ENCODE measurements at regions not wholly inside any gene's neighbourhood (a gene's known extent, or its start where the extent isn't known, plus 50 kb on each side); places are given as distances from the start of the nearest gene placed in this dataset.

DNA sequence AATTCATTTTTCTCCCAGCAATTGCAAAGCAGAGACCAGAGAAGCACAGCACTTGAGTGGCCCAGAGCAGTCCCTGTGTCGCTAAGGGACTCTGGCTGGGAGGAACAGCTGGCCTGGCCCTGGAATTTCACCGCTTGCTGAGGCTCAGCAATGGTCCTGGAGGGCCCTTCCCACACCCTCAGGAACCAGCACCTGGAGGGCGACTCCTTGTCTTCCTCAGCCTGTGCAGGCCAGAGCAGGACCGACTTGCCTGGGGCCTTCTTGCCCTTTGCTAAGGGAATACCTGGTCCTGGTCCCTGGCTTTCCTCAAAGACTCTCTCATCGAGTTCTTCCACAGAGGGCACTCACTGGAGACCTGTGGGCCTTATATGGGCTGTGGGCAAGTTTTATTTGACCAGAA, 294.6 kb downstream of the RPLP1 start:
- no peak for DNase-seq

DNA sequence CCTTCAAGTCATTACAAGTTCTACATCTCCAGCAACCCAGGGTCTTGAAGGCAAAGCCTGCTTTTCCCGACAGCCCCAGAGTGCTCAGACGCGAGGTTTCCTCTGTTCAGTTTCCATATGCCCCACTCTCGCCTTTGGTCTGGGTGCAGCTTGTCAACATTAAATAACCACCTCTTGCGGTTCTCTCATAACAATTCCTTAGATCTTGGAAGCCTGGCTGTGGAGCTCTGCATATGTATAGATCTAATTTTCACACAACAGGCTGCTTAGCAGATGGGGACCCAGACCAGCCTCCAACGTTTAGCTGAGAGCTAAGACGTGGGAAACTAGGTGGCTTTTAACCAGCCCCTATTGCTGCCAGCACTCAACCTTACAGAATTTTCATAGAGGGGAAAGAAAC, 295.5 kb downstream of the RPLP1 start:
- no peak for DNase-seq

DNA sequence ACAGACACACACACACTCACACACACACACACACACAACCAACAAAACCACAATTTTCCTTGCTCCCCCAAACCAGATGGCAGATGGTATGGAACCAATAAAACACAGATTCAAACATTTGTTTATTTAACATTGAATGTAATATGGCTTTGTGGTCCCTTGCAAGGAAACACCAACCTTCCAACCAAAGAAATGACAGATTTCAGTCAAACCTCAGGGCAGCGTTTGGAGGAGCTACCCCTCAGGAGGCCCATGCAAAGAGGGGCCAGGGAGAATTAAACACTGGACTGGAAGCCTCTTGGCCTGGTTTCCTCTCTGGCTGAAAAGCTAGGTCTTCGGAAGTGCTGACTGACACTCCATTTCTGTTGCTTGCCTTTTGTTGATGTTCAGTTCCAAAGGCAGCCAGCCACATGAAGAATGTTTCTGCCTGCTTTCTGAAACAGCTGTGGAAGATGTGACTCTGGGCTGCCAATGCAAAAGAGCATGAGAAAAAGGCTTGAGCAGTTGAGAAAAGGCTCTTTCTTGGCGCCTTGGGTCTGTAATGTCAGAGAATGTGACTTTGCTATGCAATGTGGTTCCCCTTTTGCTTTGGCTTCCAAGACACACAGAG, 296.1 kb downstream of the RPLP1 start:
- DNase-seq, result no peak

DNA sequence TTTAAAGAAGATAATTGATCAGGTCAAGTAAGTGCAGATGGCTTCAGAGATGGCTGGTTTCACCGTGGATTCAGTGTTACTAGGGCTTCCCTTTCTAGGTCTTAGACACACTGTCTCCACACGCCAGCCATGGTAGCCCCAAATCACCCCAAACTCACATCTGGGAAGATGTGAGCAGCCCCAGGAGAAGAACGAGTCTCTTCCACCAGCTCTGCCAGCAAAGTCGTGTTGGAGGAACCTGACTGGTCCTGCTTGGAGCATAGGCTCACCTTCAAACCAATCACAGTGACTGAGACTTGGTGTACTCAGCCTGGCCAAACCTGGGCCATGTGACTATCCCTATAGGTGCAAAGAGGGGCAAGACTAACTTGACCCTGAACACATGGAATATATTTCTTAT, 296.7 kb downstream of the RPLP1 start:
- no peak for DNase-seq

DNA sequence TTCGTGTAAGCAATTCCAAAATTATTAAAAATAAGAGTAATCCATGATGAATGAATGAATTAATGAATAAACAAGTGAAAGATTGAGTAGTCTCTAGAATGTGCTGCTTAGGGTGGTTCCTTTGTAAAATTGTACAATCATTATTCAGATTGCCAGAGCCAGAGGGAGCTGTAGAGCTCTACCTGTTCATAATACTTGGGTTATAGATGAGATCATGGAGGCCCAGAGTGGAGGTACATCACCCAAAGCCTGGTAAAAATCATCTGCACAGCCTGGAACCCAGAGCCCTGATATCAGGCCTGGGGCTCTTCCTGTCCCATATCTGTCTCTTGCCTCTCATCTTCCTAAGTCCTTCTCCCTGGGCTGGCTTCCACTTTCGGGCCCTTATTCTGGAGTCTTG, 297.2 kb downstream of the RPLP1 start:
- DNase-seq, result peak; percentile 29

GRCh38 chr15:69750253-69750652, 297.6 kb downstream of the RPLP1 start:
- DNase-seq, result no peak

- no peak for DNase-seq
Measured at GRCh38 chr15:69751147-69751546, 298.5 kb downstream of the RPLP1 start.

- no peak for DNase-seq
Measured at GRCh38 chr15:69751566-69751965, 298.9 kb downstream of the RPLP1 start.

DNA sequence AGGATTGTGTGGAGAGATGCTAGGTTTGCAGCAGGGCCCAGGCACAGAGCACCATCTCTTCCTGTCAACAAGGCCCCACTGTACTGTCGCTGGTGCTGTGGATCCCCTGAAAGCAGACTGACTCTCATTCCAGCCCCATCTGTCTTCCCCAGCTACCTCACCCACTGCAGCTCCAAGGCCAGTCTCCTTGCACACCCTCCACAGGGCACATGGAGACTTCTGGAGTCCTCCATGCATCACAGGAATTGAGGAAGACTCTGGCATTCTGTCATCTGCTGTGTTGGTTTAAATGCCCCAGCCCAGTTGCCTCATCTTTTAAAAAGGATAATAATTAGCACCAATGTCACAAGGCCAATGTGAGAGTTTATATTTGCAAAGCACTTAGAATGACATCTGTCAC, 301.2 kb downstream of the RPLP1 start:
- DNase-seq, result no peak

DNA sequence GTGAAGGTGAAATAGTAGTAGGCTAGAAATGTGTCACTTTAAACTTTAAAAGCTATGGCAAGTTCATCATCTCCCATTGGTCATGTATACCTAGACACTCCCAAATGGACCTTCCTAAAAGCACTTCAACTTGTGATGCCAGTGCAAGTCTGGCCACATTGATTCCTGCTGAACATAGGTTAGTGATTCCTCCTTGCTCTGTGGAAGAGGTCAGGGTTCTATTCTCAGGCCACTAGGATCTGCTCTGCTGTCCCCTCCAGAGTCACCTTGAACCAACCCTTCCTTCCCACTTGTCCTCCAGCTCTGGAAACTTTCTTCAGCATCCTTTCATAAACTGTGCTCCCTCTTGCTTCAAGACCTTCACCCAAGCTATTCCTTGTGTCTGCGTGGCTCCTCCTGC, 301.7 kb downstream of the RPLP1 start:
- no peak for DNase-seq

DNA sequence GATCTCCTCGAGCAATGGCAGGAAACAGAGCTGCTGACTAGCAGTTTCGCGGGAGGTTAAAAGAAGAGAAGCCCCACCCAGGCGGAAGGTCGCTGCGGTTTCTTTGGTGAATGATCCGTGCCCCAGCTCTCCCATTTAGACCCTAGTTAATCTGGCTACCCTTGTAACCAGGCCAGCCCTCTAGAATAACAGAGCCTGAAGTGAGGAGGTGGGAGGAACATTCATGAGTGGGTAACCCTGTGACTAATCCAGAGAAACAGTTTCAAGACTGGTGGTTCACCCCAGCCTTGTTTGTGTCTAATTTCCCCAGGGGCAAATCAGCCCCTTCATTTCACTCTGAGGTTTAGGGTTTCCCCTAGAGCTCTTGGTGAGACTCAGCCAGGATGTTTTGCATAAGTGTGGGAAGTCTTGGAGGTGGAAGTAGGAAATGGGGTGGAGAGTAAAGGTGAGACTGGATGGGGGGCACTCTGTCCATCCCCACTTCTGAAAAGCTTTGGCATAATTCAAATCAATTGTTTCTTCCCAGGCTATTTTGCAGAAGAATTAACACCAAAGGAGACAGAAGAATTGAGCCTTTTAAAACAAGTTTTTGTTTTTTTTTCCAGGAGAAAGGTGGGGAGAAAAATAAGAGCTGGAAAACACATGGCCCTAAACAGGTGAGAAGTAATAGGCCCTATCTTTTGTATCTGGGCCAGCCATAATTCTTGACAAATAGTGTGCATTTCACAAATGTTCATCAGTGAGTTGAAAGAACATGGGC, 303.1 kb downstream of the RPLP1 start:
- no peak for DNase-seq

- DNase-seq, result no peak
Measured at GRCh38 chr15:69756440-69756839, 303.8 kb downstream of the RPLP1 start.

DNA sequence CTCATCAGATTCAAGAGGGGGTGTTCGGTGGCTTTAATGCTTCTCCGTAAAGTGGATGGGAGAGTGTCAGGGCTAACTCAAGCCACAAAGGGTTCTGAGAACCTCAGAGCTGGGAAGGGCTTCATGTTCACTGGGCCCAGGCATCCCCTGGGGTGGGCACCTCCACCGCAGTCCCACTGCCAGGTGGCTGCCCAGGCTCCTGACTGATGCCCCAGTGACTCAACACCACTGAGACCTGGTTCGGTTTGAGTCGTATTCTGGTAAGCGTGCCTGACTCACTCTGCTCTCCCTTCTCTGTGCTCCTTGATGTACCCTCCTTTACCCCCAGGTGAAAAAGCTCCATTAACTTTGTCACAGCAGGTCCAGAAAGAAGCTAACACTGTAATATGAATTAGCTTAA, 304.6 kb downstream of the RPLP1 start:
- DNase-seq, result no peak

DNA sequence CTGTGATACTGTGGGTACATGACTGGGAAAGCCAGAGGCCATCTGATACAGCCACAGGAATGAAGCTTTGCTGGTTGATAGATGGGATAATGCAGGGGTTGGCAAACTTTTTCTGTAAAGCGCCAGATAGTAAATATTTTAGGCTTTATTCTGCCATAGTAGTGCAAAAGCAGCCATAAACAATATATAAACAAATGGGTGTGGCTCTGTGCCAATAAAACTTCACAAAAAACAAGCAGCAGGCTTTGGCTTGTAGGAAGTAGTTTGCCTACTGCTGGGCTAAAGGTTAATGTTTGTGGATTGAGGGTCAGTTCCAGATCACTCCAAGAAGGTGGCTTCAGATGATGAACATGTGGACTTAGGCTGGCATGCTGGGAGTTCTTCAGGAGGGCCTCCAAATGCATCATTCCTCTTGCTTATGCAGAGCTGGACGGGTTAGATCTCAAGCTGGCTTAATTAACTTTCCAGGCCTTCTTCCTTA, 305.7 kb downstream of the RPLP1 start:
- no peak for DNase-seq

- DNase-seq, result no peak
Measured at GRCh38 chr15:69758810-69759790, 306.5 kb downstream of the RPLP1 start.

GRCh38 chr15:69760258-69760845, 307.7 kb downstream of the RPLP1 start:
- DNase-seq, result no peak

DNA sequence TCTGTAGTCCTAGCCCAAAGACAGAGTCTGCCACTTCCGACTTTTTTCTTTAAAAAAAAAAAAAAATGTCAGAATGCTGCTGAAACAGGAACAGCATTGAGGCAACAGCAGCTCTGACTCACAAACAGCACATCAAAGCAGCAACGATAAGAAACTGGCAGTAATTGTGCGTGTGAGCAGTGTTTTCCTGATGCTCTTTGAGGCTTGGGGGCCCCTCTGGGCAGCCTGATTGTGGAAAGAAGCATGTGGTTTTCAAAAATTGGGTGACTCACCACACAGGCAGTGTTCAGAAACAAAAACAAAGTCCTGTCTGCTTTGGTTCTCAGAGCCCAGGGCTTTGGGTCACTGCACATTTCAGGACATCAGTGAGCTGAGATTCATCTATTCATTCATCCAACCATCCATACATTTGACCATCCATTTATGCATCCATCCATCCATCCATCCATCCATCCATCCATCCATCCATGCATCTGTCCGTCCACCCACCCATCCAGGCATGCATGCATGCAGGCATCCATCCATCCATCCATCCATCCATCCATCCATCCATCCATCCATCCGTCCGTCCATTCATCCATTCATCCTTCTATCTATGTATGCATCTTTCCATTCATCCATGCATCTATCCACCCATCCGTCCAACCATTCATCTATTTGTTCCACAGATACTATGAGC, 308.4 kb downstream of the RPLP1 start:
- DNase-seq, result peak; percentile 95

DNA sequence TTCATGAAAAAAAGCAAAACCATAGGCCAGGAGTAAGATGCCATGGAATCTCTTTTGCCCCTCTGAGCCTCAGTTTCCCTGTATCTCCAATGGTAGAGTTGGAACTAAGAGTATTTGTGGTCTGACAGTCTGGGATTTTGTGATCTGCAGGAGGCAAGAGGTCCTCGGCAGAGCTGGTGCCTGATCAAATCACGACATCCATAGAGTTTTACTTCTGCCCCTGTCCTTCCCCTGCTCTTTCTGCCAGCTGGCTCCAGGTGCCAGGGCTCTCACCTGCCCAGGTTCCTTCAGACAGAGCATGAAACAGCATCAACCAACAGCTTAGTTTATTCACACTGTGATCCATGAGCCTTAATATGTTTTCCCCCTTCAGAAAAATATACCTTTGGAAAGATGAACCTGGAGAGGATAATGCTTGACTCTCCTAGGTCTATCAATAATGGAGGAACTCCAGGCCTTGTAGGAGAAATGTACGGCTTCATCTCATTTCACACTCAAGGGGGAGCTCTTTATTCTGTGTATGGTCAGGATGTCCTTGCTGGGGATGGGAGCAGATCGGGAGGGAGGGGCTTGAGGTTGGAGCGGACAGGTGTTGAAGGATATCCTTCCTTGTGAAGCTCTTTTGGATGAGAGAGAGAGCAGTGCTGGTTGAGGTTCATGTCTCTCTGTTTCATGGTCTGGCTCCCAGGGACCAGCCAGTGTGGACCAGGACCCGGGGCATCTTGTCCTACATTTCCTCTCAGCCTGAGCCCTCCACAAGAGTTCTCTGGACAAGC, 309.9 kb downstream of the RPLP1 start:
- DNase-seq, result peak; percentile 27

DNA sequence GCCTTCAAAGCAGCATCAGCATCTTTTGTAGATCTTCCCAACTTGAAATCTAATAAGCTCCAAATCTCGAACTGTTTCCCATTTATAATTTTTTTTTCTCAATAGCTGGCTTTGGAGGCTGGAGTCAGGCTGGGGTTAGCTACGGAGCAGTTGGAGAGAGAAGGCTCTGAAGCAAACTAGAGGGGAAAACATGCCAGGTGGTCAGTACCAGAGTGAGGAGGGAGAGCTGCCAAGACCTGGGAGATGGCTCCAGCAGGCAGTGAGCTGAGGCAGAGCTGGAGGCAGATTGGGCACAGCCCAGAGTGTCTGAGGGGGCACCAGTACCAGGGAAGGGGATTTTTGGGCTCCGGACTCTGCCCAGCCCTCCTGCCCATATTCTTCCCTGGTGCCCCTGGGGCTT, 311.2 kb downstream of the RPLP1 start:
- DNase-seq, result no peak

DNA sequence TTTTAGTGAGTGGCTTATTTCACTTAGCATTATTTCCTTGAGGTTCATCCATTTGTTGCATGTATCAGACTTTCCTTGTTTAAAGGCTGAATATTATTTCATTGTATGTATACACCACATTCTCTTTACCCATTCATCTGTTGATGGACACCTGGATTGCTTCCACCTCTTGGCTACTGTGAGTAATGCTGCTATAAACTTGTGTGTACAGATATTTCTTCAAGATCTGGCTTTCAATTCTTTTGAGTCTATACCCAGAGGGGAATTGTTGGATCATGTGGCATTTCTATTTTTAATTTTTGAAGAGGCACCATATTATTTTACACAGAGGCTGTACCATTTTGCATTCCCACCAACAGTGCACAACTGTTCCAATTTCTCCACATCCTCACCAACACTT, 313.5 kb downstream of the RPLP1 start:
- no peak for DNase-seq

DNA sequence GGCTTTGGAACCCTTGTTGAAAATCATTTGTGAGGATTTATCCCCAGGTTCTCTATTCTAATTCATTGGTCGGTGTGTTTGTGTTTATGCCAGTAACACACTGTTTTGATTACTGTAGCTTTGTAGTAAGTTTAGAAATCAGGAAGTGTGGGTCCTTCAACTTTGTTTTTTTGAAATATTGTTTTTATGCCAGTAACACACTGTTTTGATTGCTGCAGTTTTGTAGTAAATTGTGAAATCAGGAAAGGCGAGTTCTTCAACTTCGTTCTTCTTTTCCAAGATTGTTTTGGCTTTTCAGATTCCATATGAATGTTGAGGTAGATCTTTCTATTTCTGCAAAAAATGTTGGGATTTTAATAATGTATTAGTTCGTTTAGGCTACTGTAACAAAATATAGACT, 314.6 kb downstream of the RPLP1 start:
- DNase-seq, result no peak
